Activated naive CD4-positive, alpha-beta T cell (primary cell): ENCODE measurements at regions not wholly inside any gene's neighbourhood (a gene's known extent, or its start where the extent isn't known, plus 50 kb on each side); places are given as distances from the start of the nearest gene placed in this dataset.
"Not testable (repeated sequence)": the region's sequence is repeated elsewhere in the genome, so short reads cannot be mapped to it uniquely, and the experiment has no call there.

Experiments
- DNase-seq, 4 experiments: peaks; one replicate each; lab custom pipeline; 2025; lab: John Stamatoyannopoulos, UW

GRCh38 chr4:15337168-15337657, 90.6 kb upstream of the C1QTNF7 start:
- not testable (repeated sequence) for DNase-seq

- DNase-seq = no peak
Measured at GRCh38 chr4:15339737-15340136, 88.1 kb upstream of the C1QTNF7 start.

GRCh38 chr4:15340332-15340731, 87.5 kb upstream of the C1QTNF7 start:
- DNase-seq = no peak

DNA sequence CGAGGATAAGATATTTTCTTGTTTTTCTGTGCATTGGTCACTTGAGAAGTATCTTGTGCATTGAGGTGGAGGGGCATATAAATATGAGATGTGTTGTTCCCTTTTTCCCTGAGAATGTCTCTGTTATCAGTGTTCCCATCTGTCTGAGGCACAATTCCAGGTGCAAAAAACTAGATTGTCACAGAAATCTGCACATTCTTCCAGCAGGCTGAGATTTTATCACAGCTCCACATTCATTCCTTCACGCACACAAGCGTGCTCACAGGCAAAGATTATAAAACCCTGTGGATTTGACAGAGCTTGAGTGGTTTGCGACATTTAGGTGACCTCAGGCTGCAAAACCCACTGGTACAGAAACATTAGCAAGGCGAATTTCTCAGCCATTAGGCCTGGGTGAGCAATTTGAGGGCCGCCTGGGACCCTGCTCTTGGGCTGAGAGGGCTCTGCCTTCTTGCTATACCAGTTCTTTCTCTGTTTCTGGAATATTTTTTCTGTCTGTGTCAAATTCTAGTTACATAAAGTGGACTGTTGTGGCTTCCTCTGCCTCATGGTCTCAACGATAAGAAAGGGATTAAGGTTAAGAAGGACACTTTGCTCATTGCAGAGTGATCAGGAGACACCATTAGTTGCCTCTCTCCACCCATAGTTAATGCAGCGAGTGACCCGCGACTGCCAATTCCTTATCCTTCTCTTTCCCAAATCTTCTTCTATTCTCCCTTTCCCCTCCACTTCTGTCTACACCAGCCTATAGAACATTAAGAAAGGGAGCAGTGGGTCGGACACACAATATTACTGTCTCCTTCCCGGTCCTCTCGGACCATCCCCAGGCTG, 86.7 kb upstream of the C1QTNF7 start:
- DNase-seq = no peak

DNA sequence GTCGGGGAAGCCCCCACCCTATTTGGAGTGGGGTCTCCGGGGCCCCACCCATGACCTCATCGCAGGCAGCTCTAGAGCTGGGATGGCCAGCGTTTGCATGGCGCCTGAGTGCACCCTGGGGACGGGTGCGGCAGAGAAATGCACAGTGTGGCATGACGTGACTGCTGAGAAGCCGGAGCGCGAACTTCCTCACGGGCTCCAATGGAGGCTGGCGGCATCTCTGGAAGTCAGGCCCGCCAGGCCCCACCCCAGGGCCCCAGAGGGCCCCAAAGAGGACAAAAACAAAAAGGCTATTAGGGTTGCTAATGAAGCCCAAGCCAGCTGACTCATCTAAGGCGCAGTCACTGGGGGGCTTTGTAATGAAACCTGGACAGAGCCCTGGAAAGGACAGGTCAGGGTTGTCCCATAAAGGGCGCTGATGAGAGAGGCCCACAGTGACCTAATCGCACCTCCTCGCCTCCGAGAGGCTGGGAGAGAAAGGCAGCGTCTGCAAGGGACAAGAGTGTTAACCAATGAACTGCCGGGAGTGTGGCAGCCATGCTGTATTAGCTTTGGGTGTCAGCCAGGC, 86.0 kb upstream of the C1QTNF7 start:
- DNase-seq = no peak

GRCh38 chr4:15343000-15343399, 84.8 kb upstream of the C1QTNF7 start:
- no peak for DNase-seq

DNA sequence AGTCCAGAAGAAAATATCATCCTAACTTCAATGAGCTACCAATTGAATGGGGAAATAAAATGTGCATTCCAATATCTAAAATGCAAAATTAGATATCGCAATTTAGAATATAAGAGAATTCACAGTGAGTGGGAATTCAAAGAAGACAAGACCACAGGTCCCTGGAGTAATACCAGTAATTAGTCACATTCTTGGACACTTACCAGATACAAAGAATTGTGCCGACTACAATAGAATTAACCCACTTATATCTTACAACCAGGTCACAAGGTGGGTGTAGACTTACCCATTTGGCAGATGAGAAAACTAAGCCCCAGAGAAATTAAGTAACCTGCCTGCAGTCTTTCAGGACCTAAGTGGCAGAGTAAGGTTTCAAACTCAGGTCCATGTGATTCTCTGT, 84.3 kb upstream of the C1QTNF7 start:
- DNase-seq = no peak

DNA sequence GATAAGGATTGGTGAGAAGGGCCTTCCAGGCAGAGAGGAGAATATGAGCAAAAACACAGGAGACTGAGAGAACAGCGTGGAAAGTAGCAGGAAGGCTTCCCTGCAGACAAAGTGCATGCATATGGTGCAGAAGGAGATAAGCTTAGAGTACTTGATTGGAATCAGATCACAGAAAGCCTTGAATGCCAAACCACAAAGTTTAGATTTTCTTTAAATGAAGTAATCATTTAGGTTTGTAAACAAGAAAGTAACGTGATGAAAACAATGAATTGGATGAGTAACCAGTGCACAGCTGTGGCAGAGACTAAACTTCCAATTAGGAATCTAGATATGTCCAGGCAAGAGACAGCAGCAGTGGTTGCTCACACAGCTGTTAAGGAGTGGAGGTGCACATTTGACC, 83.8 kb upstream of the C1QTNF7 start:
- no peak for DNase-seq

DNA sequence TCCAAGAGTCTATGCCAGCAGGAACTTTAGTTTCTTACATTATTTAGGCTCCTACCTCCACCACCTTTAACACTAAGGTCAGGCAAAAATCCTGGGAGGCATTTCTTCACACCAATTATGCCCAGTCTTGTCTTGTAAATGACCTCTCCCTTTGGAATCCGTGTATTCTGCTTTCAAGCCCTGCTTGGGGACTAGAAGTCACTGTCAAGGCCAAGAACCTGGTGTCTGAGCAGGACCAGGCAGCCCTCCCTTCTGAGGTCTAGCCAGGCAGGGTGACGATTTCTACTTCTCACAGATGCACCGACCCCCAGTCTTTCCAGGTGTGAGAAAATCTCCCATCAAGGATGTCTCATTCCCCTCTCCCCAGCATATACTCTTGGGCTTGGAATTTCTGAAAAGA, 82.7 kb upstream of the C1QTNF7 start:
- no peak for DNase-seq

DNA sequence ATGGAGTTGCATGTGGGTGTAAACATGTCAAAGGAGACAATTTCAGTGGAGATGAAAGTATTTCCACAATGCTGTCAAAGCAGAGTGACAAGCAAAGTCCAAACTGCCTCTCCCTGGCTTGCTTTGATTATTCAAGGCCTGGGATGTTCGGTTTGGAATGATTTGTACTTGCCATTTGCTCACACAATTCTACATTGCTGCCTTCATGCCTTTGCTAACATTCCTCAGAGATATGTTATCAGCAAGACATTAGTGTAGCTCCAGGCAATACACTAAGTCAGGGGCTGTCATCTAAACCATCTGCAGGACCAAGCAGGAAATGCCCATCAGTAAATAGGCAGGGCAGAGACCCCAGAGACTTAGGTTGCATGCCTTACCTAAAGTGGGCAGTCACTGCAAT, 79.6 kb upstream of the C1QTNF7 start:
- no peak for DNase-seq

DNA sequence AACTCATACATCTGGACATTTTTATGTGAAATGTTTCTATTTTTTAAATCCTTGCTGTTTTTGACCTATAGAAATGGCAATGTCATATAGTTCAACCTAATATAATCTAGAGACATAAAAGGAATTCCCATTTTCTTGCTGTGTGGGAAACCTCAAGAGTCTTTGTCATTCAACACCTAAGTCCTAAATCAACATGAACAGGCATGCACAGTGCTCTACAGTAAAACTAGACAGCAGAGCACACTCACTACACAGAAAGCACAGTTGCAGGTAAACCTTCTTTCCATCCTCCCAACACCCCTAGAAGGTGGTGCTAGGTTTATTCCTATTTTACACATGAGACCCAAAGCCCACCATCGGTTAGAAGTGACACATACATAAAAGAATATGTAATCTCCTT, 79.1 kb upstream of the C1QTNF7 start:
- no peak for DNase-seq

- DNase-seq = no peak
Measured at GRCh38 chr4:15349531-15349935, 78.3 kb upstream of the C1QTNF7 start.

- no peak for DNase-seq
Measured at GRCh38 chr4:15349965-15350364, 77.9 kb upstream of the C1QTNF7 start.

- DNase-seq = no peak
Measured at GRCh38 chr4:15352524-15352923, 75.3 kb upstream of the C1QTNF7 start.

DNA sequence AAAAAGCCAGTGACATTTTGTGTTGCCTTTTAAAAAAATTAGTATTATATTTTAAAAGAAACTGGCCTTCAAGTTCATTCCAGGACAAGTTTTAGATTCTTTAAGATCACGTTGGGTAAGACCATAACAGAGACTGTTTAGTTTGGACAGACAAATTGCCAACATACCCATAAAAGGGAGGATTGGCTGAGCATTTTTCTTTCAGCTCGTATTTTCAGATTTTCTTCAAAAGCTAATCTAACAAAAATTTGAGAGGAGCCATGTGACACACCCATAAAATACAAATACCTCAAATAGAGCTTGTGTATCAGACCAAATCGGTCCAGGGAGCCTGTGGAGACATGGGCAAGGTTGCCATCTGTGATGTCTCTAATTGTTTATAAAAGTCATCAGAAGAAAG, 74.6 kb upstream of the C1QTNF7 start:
- no peak for DNase-seq

DNA sequence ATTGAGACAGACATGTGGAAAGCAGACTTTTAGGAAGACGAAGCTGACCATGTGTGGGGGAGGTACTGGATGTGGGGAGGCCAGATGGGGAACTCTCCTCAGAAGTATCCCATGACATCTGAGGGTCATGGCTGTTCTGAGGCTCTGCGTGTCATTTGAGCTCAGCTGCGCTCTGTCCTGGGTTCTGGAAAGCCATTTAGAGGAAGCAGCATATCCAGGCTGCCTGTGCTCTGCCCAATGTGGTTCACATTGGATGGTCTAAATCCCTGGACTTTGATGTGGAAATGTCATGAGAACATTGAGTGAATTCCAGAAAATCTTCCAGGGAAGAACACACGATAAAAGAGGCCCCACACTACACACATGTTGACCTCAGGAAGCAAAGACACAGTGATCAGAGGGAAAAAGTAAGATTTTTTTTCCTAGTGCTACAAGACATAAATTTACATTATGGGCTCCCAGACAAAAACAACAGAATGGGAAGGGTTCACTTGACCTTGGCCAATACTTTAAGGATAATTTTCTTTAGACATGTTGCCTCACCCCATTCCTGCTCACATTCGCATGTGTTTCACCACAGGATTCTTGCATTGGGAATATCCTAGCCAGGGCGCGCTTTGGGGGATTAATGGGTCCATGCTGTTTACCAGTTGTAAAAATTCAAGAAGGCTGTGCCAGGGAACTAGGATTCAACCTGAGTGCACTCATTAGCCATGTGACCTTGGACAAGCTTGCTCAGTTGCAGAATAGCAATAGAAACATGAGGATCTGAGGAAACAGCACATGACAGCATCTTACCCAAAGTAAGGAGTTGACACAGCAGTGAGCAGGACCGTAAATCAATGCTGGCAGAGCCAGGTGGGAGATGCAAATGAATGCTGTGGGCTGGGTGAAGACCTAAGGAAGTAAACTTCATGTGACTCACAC, 73.2 kb upstream of the C1QTNF7 start:
- no peak for DNase-seq

DNA sequence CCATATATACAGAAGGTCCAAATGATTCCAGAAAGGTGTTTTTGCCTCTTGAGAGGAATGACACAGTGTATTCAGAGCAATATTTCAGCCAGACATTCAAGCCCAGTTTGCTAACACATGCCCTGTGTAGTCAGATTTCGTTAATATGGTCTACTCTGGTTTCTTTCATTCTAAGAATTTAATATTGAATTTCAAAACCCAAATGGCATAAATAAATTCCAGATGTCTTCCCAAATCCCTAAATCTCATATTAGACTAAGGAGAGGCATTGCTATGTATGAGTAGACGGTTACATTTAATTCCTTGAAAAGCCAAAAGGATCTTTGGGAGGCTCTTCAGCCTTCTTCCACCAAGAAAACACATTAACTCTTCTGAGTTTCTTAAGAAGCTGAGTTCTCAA, 66.3 kb upstream of the C1QTNF7 start:
- DNase-seq = no peak

GRCh38 chr4:15362541-15362940, 65.3 kb upstream of the C1QTNF7 start:
- DNase-seq = no peak

GRCh38 chr4:15364183-15364582, 63.6 kb upstream of the C1QTNF7 start:
- no peak for DNase-seq

DNA sequence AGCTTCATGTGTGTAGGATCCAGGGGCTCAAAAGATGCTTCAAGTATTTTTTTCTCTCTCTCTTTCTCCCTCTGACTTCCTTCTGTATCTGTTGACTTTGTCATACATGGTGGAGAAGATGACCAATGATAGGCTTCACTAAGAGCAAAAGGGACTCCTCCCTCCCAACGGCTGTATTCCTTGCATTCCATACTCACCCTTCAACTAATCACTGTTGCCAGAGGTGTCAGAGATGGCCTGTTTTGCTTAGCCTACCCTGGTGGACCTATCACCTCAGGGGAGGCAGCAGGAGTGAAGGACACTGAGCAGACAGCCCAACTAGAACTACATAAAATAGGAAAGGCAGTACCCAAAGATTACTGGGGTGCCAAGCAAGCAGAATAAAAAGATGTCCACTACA, 62.2 kb upstream of the C1QTNF7 start:
- no peak for DNase-seq

GRCh38 chr4:15366721-15367120, 61.1 kb upstream of the C1QTNF7 start:
- DNase-seq = no peak

DNA sequence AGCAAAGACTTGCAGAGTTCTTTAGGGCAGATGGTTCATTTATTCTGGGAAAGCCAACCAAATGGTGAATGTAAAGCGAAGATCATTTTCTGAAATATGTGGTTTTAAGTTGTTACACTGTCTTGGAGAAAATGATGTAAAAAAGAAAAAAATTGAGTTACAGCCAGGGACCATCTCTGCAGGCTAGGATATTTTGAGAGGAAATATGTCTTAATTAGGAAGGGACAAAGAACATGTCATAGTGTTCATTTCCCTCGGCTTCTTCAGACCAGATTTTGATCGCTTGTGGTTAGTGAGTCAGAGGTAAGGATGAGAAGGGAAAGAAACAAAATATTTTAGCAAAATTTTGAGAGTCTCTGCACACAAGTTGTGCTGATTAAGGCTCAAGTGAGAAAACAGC, 59.0 kb upstream of the C1QTNF7 start:
- no peak for DNase-seq

GRCh38 chr4:15370296-15370695, 57.5 kb upstream of the C1QTNF7 start:
- DNase-seq = no peak
